ENCODE measurements at regions not wholly inside any gene's neighbourhood (a gene's known extent, or its start where the extent isn't known, plus 50 kb on each side); places are given as distances from the start of the nearest gene placed in this dataset.
A peak's percentile ranks its signal among the peaks of the same experiment; 100 is the strongest.

DNA sequence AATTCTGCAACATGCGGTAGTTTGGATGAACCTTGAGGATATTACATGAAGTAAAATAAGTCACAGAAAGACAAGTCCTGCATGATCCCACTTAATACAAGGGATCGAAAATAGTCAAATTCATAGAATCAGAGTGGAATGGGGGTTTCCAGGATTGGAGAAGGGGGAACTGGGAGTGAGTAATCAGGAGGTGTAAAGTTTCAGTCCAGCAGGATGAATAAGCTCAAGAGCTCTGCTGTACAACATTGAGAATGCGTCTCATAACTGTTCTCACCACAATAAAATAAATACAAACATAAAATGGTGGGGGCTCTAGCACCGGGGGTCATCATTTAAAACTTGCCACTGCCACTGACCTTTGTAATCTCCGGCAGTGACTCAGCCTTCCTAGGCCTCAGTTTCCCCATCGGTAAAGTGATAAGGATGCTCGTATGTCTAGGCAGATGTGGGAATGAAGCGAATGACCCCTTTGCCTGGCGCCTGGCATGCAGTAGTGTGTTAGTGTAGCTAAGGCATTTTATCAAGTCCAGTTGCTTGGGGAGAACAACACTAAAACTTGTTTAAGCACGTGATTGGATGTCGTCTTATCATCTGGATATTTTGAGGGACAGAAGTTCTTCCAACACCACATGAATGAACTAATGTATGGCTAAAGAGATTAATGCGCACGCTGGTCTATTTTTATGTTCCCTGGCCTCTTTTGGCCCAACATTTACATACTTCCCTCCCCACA lies 421.1 kb downstream of the QKI start:
- no peak for DNase-seq (ENCODE audit: low read depth)

DNA sequence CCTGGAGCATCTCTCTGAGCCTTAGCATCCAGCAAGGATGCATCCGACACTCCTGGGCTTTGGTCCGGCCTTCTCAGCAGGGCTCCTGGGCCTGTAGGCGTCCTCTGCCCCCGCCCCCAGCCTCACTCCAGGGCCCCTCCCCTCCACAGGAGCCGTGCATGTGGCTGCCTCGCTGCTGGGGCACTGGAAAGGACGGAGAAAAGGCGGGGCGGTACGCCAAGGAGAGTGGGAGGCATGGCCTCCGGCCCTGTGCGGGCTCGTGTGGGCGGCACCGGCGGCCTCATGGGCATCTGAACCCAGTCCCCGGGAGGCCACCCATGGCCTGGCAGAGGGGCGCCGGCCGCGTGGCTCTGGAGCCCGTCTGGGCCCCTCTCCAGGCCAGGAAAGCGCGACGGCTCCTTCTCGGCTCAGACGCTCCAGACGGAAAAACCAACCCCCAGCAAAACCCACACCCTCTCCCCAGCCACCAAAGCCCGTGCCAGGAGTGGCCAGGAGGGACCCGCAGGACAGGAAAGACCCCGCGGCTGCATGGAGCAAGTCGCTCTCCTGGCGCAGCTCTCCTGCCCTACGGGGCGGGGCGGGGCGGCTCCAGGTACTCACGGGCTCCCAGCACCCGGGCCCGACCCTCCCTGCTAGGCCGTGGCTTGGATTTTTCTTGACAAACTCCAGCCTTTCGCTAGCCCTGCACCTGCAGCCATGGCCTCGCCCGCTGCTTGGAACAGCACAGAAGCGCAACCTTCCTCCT lies 419.9 kb downstream of the QKI start:
- no peak for DNase-seq (ENCODE audit: low read depth)

DNA sequence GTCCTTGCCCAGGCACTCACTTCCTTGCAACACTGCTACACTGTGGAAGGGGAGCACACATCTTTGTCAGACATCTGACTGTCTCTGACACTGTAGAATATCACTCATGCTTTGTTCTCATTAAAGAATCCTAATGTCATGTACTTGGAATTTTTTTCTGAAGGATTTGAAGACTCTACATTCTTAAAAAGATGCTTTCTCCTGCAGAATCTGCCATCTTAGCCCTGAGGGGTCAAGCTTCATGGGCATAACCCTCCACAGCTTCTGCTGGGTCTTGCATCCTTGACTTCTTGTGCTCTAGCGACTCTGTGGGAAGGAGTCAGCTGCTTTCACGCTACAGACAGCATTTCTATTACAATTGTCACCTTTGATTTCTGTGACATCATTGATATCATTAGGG lies 417.2 kb downstream of the QKI start:
- no peak for DNase-seq (ENCODE audit: low read depth)

DNA sequence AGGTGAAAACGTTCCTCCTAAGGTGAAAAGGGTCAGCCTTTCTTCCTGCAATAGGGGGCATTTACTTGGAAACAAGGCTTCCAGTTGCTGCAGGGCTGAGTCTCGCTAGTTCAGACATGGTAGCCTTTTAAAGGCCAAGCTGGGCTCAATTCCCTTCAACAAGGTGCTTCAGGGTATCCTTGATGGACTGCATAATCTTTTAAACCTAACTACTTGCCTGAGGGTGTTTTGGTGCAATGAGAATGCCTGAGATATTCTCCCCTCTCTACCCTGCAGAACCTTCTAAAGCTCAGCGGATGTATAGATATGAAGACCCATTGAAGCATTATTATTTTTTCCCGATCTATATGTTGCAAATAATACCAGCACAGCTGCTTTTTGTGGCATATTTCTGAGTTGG lies 416.1 kb downstream of the QKI start:
- DNase-seq (ENCODE audit: low read depth), result no peak

DNA sequence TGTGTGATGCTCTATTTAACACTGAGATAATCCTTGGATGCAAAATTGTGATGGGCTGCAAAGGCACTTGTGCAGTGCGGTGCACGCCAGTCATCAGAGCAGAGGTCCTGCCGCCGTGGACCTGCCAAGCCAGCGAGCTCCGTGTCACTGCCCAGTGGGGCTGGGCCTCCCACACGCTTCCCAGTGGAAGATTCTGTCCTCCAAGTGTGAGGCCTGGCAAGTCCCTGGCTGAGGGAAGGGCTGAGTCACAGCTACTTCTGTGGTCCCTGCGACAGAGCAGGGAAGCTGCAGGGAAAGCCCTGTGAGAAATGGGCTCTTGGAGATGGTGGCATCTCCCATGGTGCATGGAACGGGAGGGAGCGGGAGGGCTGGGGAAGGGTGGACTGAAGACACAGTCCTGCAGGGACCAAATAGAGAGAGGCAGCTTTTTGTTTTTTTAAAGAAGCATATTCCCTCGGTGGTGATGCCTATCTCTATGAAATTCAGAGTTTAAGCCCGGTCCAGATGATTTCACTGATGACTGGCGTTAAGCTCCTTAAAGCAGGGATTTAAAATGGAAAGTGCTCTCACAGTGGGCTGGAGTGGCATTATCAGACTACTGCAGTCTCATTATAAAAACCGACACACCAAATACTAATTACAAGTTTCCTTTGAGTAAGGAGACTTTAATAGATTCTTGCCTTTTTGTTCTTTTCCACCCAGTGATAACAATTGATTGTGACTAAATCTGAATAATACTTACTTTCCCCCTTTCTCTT lies 413.7 kb downstream of the QKI start:
- no peak for DNase-seq (ENCODE audit: low read depth)

DNA sequence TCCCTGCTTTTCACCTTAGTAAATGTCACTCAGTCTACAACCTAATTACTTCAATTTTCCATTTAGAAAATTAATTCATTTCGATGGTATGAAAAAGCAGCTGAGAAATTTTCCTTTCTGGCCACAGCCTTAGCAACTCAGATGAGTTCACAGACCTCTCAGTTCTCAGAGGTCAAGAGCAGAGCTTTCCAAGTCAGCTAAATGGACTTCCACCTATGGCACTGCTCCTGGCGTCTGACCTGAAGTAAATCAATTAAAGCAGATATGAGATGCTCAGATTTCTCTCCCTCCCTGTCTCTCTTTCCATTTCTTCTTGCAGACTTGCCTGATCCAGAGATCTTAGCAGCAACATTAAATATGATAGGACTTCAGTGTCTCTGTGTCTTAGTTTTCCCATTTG lies 412.6 kb downstream of the QKI start:
- no peak for DNase-seq (ENCODE audit: low read depth)

DNA sequence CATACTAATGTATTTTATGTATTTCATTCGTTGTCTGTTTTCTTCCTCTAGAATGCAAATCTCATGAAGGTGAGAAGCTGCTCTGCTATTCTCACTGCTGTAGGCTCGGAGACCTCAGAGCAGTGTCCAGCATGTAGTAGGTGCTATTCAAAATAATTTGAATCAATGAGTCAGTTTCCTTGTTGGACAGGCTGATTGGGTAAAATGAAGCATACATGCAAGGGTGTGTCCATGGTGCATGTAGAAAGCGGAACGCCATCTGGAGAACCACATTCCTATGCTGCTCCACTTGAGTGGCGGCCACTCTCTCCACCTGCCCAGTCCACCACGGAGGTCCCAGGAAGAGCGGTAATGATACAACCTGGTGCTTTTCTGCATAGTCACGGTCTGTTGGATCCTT lies 412.1 kb downstream of the QKI start:
- DNase-seq (ENCODE audit: low read depth), result no peak

DNA sequence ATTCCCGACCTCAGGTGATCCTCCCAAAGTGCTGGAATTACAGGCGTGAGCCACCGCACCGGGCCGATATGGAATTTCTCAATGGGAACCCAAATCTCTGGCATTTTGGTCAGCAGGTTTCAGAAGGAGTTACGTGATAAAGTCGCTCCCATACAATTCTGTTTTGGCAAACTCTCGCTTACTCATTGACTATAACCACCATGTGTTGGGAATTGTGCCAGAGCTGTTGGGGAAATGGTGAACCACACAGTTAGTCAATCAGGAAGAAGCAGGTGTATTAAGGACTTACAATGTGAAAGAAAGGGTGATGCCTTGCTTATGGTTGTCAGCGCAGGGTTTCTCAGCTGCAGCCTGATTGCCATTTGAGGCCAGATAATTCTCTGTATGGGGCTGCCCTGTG lies 410.5 kb downstream of the QKI start:
- no peak for DNase-seq (ENCODE audit: low read depth)

DNA sequence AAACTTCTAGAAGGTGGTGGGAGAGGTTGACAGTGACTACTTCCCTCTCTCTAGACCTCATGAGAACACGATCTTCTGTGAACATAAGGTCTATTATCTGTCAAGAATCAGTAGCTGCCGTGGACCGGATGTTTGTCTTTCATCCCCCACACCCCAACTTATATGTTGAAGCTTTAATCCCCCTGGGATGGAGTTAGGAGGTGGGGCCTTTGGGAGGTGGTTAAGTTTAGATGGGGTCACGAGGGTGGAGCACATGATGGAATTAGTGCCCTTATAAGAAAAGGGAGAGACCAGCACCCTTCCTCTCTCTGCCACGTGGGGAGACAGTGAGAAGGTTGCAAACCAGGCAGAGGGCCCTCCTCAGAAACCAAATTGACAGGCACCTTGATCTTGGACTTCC lies 409.1 kb downstream of the QKI start:
- no peak for DNase-seq (ENCODE audit: low read depth)

DNA sequence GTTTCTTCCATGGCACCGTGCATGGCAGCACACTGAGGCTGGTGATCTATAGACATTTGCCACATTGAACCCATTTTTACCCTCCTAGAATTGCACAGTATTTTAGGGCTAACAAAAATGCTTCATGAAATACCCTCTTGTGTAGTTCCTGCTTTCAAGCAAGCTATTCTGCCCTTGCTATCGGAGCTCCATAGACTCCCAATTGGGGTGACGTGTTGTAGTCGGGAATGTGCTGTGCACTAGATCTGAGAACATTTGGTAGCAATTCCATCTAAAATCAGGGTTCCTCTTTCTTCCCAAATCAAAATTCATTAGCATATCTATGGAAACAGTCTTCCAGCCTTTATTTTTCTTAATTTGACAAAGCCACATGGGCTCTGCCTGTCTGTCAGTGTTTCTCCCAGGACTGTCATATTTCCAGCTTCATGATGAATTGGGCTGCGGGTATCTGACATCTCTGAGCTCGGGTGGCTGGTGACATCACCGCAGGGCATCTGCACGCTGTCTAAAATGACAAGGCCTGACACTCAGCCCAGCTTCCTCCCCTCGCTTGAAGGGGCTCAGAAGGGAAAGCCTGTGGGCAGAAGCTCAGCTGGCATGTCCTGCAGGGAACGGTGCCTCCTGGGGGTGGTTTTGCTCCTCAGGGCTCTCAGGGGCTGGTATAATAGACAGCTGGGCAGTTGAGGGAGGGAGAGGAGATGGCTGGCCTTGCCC lies 406.4 kb downstream of the QKI start:
- no peak for DNase-seq (ENCODE audit: low read depth)

DNA sequence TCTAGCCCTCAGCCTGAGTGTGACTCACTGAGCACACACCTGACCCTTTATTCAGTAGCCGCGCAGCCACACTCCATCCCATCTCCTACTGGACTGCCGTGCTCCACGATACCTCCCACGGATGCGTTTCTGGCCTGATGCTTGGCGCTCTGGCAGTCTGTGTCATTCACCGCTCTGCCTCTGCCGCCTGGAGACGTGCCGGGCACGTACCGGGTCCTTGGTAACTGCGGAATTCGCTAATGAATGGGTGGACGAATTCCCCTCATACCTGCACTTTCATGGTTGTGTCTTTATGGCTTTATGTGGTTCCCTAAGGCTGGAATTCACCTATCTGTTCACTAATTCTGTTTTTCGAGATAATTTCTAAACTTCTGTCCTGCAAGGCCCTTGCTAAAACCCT lies 405.7 kb downstream of the QKI start:
- DNase-seq (ENCODE audit: low read depth), result no peak

DNA sequence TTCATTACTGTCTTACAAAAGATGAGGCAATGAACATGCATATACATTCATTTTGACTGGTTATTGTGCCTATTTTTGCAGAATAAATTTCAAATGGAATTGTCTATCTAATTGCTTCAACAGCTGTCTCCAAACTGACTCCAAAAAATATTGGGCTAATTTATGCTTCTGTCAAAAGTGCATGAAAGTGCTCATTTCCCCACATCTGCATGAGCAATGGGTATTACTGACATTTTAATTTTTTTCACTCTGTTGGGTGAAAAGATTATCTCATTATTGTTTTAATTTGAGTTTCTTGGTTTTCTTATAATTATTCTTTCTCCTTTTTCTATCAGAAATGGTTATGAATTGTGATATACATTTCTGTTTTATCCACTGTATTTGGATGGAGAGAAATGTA lies 404.2 kb downstream of the QKI start:
- DNase-seq (ENCODE audit: low read depth), result no peak

DNA sequence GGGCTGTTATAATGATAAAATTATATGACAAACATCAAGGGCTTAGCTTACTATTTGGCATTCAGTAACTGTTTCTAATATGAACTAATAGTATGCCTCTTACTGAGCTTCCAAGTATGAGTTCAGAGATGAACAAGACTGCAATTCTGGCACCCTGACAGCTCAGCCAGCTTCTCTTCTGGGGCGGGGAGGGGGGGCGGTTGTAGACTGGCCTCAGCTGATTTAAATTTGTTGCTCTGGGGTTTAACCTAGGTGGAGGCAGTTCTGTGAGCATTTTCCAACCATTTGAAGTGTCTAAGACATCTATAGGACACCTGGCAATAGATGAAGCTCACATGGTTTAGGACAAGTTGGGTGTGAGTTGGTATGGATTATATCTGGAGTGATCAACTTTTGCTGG lies 401.9 kb downstream of the QKI start:
- DNase-seq (ENCODE audit: low read depth), result no peak

DNA sequence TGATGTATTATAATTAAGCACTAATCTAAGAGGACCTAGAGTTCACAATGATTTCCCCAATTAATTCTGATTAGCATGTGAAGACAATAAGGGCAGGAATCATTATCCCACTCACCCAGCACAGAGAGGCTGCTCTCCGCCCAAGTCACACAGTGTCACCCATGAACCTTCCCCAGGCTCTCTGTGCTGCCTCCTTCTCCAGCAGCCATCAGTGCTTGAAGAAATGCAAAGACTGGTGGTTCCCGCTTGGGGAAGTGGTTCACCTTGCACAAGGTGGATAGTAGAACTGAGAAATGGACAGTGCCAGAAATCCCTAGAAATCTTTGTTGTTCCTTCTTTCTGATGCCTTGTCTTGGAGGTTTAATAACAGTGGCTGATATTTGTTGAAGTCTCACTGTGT lies 401.3 kb downstream of the QKI start:
- DNase-seq (ENCODE audit: low read depth), result no peak

DNA sequence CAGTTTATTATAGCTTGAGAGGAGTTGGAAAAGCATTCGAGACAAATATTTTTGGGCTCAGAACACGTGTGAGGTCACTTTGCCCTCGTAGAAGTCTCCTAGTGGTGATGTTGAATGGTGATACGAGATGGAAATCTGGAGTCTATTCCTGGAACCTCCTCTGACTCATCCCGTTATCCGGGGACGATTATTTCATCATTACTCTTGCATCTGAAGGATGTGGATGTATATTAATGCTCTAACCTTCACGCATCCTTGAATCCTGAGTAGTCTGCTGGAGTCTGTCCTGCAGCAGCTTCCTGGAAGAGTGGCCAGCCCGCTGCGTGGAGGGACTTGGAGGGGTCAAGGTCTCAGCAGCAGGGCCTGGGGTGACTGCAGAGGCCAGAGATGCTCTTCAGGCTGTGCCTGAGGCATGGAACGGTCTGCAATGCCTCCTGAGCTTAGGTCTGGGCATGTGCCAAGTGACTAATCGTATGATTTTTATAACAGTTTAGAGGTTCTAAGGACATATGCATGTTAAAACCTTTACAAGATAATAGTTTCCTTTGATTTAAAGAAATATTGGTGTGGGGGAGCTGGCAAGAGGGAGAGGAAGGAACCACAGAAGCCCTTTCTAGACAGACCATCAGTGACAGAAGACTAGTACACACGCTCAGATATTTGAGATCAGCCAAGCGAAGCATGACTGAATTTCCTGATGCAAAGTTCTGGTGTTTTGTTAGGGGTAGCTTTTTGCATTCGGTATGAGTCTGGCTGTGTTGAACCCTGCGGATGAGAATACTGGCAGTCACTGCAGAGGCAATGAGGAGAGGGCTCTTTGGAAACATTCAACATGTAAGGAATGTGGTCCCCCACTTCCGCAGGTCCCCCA lies 400.2 kb downstream of the QKI start:
- peak; percentile 69 for DNase-seq (ENCODE audit: low read depth)

DNA sequence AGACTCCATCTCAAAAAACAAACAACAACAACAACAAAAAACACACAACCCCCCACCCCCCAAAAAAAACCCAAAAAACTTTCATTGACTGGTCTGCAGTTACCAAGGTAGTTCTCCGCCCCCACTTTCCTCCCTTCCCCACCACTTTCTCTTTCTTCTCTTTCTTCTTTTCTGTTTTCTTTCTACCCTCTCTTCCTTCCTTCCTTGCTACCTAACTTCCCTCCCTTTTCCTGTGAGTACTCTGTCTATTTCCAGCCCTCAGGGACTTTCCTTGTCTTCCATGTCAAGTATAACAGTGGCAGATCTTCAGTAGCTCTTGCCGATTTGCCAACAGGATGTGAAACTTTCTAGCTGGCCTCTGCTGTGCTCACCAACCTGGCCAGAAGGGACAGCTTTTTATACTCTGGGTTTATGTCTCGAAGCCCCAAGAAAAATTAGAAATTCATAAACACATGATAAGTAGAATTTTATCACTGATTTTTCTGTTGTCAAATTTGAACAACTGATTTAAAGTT lies 399.5 kb downstream of the QKI start:
- no peak for DNase-seq (ENCODE audit: low read depth)

DNA sequence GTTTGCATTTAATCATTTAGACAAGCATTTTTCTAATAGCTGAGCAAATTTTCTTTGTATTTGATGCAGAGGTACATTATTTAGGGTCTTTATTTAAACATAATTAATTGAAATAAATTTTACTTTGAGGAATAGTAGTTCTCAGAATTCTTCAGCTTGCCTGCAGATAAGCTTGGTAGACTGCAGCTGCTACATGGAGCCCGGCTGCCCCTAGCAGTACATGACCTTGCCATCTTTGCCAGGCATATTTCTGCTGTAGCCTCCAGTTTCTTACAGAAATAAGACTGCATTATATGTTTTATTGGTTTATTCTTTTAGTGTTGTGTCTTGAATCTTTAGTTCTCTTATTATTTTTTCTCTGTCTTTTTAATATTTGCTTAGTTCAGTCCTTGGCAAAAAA lies 396.8 kb downstream of the QKI start:
- DNase-seq (ENCODE audit: low read depth), result no peak

DNA sequence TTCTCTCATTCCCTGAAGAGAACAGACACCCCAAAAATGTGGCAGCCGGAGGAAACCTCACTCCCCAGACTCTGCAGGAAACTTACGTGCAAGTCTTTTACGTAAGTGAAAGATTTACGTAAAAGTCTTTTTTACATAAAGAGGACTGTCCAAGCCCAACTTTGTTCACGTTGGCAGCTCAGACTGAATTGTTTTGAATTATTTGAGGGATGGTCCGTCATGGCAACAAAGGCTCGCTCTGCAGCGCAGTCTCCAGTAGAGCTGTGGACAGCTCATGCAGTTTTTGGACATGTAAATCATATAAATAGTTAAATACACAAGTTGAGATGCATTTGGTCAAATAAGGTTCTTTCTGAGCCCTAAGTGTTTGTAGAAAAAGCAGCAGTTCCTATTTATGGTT lies 394.8 kb downstream of the QKI start:
- no peak for DNase-seq (ENCODE audit: low read depth)

DNA sequence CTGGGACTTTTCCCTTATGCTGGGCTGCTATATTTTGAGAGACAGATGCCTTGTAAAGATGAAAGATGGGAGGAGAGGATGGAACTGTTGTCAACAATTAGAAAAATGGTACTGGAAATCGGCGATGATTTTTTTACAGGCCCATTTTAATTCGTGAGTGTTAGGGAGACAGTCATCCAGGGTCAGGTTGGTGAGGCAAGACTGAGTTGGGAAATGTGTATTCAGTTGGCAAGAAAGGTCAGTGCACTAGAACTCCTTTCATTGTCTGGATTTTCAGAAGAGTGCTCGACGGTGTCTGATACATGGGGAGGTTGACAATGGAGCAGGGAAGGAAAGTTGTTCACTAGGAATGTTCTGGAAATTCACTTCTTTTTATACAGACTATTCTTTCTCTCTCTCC lies 394.4 kb downstream of the QKI start:
- DNase-seq (ENCODE audit: low read depth), result no peak

DNA sequence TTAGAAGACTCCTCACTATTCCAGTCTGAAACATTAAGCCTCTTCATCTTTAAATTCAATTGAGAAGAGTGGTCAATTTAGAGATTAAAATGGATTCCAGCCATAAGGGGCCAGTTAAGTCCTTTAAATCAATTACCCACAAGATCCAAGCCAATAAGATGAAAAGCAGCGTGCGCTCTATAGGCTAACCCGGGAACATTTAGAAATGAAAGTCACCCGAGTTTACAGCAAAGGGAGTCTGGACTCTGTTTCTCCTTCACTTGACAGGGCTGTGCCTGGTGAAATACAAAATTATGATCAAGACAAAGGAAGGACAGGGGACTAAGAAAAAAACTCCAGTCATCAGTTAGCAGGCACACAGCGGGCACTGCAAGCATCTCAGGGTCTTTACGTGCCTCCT lies 393.7 kb downstream of the QKI start:
- no peak for DNase-seq (ENCODE audit: low read depth)

DNA sequence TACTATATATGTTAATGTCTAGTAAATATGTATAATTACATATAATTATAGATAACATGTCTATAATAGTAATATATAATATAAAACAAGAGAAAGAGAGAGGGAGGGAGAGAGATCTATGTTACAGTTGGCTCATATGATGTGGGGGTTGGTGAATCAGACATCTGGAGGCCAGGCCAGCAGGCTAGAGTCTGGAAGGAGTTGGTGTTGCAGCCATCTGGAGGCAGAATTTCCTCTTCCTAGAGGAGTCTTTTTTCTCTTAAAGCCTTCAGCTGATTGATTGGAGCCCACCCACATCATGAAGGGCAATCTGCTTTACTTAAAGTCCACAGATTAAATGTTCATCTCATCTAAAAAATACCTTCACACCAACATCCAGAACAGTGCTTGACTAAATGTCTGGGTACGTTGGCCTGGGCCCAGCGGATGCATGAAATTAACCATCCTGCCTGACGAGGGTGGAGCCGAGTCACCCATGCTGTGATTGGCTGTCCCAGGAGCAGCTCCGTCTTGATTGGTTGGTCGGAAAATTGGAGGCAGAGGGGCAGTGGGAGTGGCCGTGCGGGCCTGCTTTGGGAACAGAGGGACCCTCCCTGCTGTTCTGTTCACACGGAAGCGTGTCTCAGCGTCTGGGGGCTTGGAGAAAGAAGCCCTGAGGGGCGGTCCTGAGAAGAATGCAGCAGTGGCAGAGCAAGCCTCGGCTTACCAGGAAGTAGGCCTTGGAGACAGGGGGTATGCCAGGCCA lies 392.4 kb downstream of the QKI start:
- DNase-seq (ENCODE audit: low read depth), result no peak

All from GM04503 (cell line).